ENCODE measurements at regions not wholly inside any gene's neighbourhood (a gene's known extent, or its start where the extent isn't known, plus 50 kb on each side); places are given as distances from the start of the nearest gene placed in this dataset.

DNA sequence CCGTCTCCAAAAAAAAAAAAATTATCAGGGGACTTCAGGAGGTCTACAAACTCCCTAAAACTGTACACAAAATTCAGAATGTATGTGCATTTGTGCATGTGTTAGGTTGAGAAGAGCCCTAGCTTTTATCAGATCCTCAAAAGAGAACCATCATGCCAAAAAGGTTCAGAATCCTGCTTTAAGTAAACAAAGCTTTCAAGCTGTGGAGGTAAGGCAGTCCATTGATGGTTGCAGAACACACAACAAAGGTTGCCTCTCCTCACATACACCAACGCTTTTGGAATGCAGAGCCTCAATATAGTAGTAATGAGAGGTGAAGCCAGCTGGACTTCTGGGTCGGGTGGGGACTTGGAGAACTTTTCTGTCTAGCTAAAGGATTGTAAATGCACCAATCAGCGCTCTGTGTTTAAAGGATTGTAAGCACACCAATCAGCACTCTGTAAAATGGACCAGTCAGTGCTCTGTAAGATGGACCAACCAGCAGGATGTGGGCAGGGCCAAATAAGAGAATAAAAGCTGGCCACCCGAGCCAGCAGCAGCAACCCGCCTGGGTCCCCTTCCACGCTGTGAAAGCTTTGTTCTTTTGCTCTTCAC lies 57.9 kb upstream of the RNF38 start:
- H3K9me3 ChIP-seq (ENCODE audit: severe bottlenecking), result no peaks in the 10 kb centered on the region
- TF ChIP-seq, protein P1, sequence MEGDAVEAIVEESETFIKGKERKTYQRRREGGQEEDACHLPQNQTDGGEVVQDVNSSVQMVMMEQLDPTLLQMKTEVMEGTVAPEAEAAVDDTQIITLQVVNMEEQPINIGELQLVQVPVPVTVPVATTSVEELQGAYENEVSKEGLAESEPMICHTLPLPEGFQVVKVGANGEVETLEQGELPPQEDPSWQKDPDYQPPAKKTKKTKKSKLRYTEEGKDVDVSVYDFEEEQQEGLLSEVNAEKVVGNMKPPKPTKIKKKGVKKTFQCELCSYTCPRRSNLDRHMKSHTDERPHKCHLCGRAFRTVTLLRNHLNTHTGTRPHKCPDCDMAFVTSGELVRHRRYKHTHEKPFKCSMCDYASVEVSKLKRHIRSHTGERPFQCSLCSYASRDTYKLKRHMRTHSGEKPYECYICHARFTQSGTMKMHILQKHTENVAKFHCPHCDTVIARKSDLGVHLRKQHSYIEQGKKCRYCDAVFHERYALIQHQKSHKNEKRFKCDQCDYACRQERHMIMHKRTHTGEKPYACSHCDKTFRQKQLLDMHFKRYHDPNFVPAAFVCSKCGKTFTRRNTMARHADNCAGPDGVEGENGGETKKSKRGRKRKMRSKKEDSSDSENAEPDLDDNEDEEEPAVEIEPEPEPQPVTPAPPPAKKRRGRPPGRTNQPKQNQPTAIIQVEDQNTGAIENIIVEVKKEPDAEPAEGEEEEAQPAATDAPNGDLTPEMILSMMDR (IDR thresholded peaks at IDR 0.05; ENCODE audit: low read depth, low read length), result no peak

GRCh38 chr9:36456480-36457065 lies 56.5 kb upstream of the RNF38 start:
- no peak for DNase-seq
- no peaks in the 10 kb centered on the region for H3K27me3 ChIP-seq (ENCODE audit: insufficient read depth, low read depth, severe bottlenecking)
- H3K4me3 ChIP-seq (ENCODE audit: low read depth, low read length), result no peak overlapping the region
- H3K27ac ChIP-seq, result no peak overlapping the region
- H3K36me3 ChIP-seq, result no peaks in the 10 kb centered on the region; the same call in 1 of the 2 replicates
- TF ChIP-seq, protein P1 (IDR thresholded peaks at IDR 0.05; ENCODE audit: low read depth, low read length), result no peak
- H3K9me3 ChIP-seq (ENCODE audit: severe bottlenecking), result no peaks in the 10 kb centered on the region

More for the DNA sequence above, 57.9 kb upstream of the RNF38 start:
- no peak for DNase-seq
- no peak overlapping the region for H3K4me3 ChIP-seq (ENCODE audit: low read depth, low read length)
- H3K27me3 ChIP-seq (ENCODE audit: insufficient read depth, low read depth, severe bottlenecking), result no peaks in the 10 kb centered on the region
- H3K36me3 ChIP-seq, result peaks cover 3% of the 10 kb centered on the region; the same call in 1 of the 2 replicates
- no peak overlapping the region for H3K27ac ChIP-seq

DNA sequence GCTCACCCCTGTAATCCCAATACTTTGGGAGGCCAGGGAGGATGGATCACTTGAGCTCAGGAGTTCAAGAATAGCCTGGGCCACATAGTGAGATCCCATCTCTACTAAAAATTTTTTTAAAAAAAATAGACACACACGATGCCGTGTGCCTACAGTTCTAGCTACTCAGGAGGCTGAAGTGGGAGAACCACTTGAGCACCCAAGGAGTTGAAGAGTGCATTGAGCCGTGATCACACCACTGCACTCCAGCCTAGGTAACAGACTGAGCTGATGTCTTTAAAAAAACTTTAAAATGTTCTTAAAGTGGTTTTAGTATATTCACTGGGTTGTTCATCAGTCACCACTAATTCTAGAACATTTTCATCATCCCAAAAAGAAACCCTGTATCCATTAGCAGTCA lies 51.9 kb upstream of the RNF38 start:
- Histone ChIP-seq H3K4me3 (ENCODE audit: low read depth, low read length) (no peak overlapping the region), H3K9me3 (ENCODE audit: severe bottlenecking) (no peaks in the 10 kb centered on the region), H3K36me3 (no peaks in the 10 kb centered on the region; the same call in 1 of the 2 replicates), H3K27ac (no peak overlapping the region), H3K27me3 (ENCODE audit: insufficient read depth, low read depth, severe bottlenecking) (no peaks in the 10 kb centered on the region)
- DNase-seq, result no peak
- TF ChIP-seq, protein P1 (IDR thresholded peaks at IDR 0.05; ENCODE audit: low read depth, low read length), result no peak

GRCh38 chr9:36450110-36450732 lies 50.2 kb upstream of the RNF38 start:
- no peaks in the 10 kb centered on the region for H3K27me3 ChIP-seq (ENCODE audit: insufficient read depth, low read depth, severe bottlenecking)
- H3K9me3 ChIP-seq (ENCODE audit: severe bottlenecking), result no peaks in the 10 kb centered on the region
- H3K27ac ChIP-seq, result no peak overlapping the region
- H3K4me3 ChIP-seq (ENCODE audit: low read depth, low read length), result no peak overlapping the region
- no peaks in the 10 kb centered on the region; the same call in none of the 2 replicates for H3K36me3 ChIP-seq
- TF ChIP-seq, protein P1 (IDR thresholded peaks at IDR 0.05; ENCODE audit: low read depth, low read length), result peak; percentile 40; the same call in 1 of the 2 replicates
- DNase-seq, result peak; percentile 21
